Heart left ventricle (tissue), 13 donors: ENCODE measurements at regions not wholly inside any gene's neighbourhood (a gene's known extent, or its start where the extent isn't known, plus 50 kb on each side); places are given as distances from the start of the nearest gene placed in this dataset.

Experiments used
- POLR2A ChIP-seq, 2 donors: fragments of 450-650 bp; IDR thresholded peaks; one replicate each; pipeline ENCODE4 v1.6.1; 2017; ENCODE audit warnings: antibody characterized with exemption in 2 of 2, mild to moderate bottlenecking in 2 of 2, moderate library complexity in 2 of 2
- TF ChIP-seq, protein P1 (sequence below), 12 donors: fragments of 200-600 bp; sonication (generic) in 4 of 12; IDR thresholded peaks; one replicate each; pipeline versions ENCODE4 v1.5.0 to v1.8.0; 2018 to 2022; ENCODE audit warnings: antibody characterized with exemption in 12 of 12, mild to moderate bottlenecking in 5 of 12
- donor health status: ischemic (EF 13 %, LVEDD 7.1; RV severe dilation, severe dysfunction).
- donor health status: DM: no; HTN: yes; CAD: no.
- donor health status: DM: no; HTN: no; CAD: no.
- donor health status: ischemic (EF 25% LVEDD 6.9; RV normal size, moderate dysfunction).
- donor health status: ischemic (EF 25% LVEDD 5.7; RV mildly dilated, moderate dysfunction).
- donor health status: ischemic (EF 35%, LVEDD 5.7; RV mildly dilated, moderate dysfunction).
- donor health status: nonischemic (EF 11% LVEDD 7.7; RV severe dilation, severe dysfunction).
- donor health status: DM: yes; HTN: yes; CAD: no.
- donor health status: PGD.
- donor health status: ischemic (EF 29% LVEDD 5.4; RV normal size, mild dysfunction).
- donor health status: nonischemic (EF 23%, LVEDD 6.1; RV moderate dilation, normal function).

DNA sequence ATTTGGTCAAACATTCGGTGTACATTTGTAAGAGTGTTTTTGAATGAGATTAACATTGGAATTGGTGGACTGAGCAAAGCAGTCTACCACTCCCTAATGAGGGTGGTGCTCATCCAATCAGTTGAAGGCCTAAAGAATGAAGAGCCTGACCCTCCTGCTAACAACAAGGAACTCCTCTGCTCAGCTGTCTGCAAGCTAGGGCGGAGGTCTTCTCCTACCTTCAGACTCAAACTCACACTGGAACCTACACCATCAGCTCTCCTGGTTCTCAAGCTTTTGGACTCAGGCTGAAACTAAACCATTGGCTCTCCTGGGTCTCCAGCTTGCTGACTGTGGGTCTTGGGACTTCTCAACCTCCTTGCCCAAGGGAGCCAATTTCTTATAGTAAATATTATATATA is 55.5 kb upstream of the NPAS2 start:
- TF ChIP-seq, protein P1, sequence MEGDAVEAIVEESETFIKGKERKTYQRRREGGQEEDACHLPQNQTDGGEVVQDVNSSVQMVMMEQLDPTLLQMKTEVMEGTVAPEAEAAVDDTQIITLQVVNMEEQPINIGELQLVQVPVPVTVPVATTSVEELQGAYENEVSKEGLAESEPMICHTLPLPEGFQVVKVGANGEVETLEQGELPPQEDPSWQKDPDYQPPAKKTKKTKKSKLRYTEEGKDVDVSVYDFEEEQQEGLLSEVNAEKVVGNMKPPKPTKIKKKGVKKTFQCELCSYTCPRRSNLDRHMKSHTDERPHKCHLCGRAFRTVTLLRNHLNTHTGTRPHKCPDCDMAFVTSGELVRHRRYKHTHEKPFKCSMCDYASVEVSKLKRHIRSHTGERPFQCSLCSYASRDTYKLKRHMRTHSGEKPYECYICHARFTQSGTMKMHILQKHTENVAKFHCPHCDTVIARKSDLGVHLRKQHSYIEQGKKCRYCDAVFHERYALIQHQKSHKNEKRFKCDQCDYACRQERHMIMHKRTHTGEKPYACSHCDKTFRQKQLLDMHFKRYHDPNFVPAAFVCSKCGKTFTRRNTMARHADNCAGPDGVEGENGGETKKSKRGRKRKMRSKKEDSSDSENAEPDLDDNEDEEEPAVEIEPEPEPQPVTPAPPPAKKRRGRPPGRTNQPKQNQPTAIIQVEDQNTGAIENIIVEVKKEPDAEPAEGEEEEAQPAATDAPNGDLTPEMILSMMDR (IDR thresholded peaks at IDR 0.05): no peak
- no peak for TF ChIP-seq POLR2A (IDR thresholded peaks at IDR 0.05)
